ENCODE measurements at regions not wholly inside any gene's neighbourhood (a gene's known extent, or its start where the extent isn't known, plus 50 kb on each side); places are given as distances from the start of the nearest gene placed in this dataset.

DNA sequence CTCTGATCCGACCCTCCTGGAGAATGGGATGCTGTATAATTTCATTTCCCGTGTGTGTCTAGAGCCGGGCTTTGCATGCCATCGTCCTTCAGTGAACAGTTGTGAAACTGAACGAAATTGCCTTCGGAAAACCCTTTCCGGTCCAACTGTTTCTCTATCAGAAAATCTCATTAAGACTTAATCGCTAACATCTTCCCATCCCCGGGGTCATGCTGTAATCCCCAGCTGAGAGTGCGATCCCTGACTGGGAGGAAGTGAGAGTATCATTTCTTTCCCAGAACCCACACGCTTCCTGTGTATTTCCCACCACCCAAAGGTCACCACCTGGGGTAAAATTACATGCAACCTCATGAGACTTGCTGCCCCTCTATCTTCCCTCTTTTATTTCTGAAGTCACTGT lies 75.6 kb upstream of the RBFOX1 start:
- no peak for TF ChIP-seq EP300 (IDR thresholded peaks at IDR 0.05; ENCODE audit: borderline replicate concordance)
- no peak for TF ChIP-seq USF1 (IDR thresholded peaks at IDR 0.05)
- TF ChIP-seq REST (IDR thresholded peaks at IDR 0.05; ENCODE audit: low read depth) = no peak
- TF ChIP-seq CREB1 (IDR thresholded peaks at IDR 0.05; ENCODE audit: low read depth) = no peak
- no peak for TF ChIP-seq TEAD4 (IDR thresholded peaks at IDR 0.05)
- no peak for TF ChIP-seq FOXM1 (IDR thresholded peaks at IDR 0.05; ENCODE audit: borderline replicate concordance, low read depth)
- no peak for TF ChIP-seq ZBTB7A (IDR thresholded peaks at IDR 0.05; ENCODE audit: low read depth)
- no peak for TF ChIP-seq RAD21 (IDR thresholded peaks at IDR 0.05; ENCODE audit: low read depth)
- no peak for TF ChIP-seq YY1 (IDR thresholded peaks at IDR 0.05; ENCODE audit: low read depth)
- no peak for TF ChIP-seq EGR1 (IDR thresholded peaks at IDR 0.05)
- TF ChIP-seq CEBPB (IDR thresholded peaks at IDR 0.05) = no peak
- TF ChIP-seq TAF1 (IDR thresholded peaks at IDR 0.05; ENCODE audit: low read depth) = no peak

Data from Ishikawa (cell line).